HG03432 (cell line): ENCODE measurements at regions not wholly inside any gene's neighbourhood (a gene's known extent, or its start where the extent isn't known, plus 50 kb on each side); places are given as distances from the start of the nearest gene placed in this dataset.

Experiments
- ATAC-seq: cut with Tn5 transposase; IDR thresholded peaks from one replicate; pipeline ENCODE4 v1.9.1; 2021; ENCODE audit warnings: mild to moderate bottlenecking, moderate library complexity; ENCODE audit not compliant: unreplicated experiment

DNA sequence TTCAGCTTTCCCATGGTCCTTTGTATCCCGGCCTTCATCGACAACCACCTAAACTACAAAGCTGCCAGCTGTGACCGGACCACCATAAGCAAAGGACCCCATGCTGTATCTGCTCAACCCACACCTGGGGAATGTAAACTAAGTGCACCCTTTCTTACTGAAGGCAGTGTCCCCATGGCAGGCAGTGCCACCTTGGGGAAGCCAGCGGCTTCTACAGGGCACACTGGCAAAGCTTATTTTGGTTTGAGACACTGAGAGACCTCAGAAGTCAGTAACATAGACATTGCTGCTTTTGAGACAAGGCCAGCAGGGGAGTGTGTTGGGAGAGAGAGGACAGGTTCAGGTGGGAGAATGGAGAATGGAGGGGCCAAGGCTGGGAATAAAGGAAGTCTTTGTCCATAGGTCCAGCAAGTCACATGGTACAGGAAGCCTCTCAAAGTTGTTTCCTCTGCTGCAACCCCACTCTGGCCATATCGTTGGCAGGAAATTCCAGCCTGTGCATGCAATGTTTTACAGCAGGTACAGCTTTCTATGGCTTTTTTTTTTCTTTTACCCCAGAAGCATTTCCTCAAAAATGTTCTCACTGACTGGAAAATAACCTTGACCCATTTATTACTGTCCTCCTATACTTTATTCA, 85.9 kb upstream of the NPVF start:
- ATAC-seq, result no peak

- ATAC-seq, result no peak
These were observed 86.5 kb upstream of the NPVF start for GRCh38 chr7:25314731-25315267.

DNA sequence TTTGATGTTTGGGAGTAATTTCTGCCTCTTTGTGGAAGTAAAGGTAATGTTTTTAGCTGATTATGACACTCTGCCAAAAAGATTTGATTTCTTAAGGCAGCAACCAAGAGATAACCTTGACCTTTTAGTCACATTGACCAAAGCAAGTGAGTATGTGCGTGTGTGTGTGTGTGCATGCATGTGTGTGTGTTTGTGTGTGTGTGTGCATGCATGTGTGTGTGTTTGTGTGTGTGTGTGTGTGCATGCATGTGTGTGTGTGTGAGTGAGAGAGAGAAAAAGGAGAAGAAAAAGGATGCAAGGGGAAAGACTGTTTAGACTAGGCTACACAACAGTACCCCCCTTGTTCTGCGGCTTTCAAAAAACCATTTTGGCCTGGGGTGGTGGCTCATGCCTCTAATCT, 88.1 kb upstream of the NPVF start:
- no peak for ATAC-seq

DNA sequence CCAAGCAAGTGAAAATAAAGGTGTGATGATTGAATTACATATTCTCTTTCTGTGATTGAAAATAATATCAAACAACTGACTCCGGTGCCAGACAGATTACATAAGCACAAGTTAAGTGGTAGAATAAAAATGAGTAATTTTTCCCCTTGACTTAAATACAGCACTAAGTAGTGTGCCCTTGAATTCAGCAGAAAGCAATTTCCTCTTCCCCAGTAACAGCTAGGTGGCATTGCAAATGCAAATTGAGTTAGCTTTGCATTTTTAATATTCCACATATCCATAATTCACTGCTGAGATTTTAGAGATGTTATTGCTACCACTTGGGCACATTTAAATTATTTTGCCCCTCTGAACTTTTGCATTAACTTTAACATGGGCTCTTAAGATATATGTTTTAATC, 89.8 kb upstream of the NPVF start:
- ATAC-seq, result no peak

GRCh38 chr7:25319707-25320106, 91.4 kb upstream of the NPVF start:
- ATAC-seq, result peak; percentile 52

DNA sequence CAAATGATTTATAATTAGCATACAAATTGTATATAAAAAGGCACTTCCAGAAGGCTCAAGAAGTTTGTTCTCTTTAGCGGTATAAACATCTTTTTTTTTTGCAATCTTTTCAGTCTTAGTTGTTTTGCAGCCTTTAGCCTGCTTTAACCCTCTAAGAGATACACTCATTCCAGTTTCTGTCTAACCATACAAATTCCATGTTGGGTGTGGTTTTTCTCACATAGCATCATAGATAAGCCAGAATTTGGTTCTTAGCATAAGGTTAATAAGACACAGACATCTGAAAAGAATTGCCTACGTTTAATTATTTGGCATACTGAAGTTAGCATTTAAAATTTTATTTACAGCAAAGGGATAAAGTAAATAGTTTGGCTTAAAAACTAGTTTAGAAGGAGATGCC, 92.5 kb upstream of the NPVF start:
- ATAC-seq, result no peak

DNA sequence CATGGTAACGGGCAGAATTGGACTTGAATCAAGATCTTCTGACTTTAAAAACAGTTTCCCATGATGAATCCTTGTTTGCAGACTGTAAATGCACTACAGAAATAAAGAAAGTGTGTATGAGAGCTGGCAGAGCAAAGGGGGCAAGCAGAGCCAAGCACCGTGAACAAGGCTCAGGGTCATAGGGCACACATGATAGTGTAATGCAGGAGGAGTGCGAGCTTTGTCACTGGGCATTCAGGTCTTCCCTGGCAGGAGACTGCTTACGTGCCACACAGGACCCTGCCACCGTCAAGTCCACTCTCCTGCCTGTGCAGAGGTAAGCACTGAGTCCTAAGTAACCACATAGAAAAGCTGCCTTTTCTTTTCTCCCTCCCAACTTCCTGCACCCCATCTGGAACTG, 93.1 kb upstream of the NPVF start:
- ATAC-seq, result no peak

DNA sequence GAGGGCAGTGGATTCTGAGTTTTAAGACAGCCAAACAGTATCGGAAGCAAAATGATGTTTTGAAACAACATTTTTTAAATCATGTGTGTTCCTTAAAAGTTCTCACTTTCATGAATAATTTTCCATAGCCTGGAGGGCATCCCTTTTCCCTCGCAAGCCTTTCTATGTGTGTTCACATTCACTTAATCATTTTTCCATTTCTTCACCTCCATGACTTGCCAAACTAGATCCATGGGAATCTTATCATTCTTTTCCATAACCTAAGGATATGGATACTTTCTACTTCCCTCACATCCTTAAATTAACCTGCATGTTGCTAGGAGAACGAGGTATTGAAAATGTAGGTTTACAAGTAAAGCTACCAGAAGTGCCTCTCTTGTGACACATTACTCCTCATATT, 94.2 kb upstream of the NPVF start:
- ATAC-seq, result no peak

GRCh38 chr7:25325186-25325757, 97.0 kb upstream of the NPVF start:
- no peak for ATAC-seq

- ATAC-seq, result no peak
These were observed 98.3 kb upstream of the NPVF start for GRCh38 chr7:25326501-25327156.

DNA sequence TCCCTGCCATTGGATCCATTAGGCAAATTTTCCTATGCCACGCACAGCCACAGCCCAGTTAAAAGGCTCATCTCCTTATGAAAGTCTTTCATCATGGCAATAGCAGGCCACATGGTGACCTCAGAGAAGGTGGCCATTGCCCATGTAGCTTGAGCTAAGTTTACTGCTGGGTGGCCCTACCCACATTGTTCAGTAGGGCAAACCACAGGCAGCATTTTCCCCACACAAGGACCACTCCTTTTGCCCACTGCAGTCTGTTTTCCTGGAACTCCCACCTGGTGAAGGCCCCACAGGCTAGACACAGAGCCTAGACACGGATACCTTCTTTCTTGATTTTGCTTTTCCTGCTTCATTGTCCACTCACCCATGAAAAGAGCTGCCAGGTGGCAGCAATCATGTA, 101.5 kb upstream of the NPVF start:
- ATAC-seq, result no peak

GRCh38 chr7:25333296-25333928, 105.1 kb upstream of the NPVF start:
- ATAC-seq, result no peak

GRCh38 chr7:25347360-25348066, 119.2 kb upstream of the NPVF start:
- ATAC-seq, result no peak

GRCh38 chr7:25348104-25348503, 119.8 kb upstream of the NPVF start:
- ATAC-seq, result no peak

- no peak for ATAC-seq
These were observed 121.2 kb upstream of the NPVF start for GRCh38 chr7:25349283-25350017.

GRCh38 chr7:25350041-25350440, 121.8 kb upstream of the NPVF start:
- ATAC-seq, result no peak

DNA sequence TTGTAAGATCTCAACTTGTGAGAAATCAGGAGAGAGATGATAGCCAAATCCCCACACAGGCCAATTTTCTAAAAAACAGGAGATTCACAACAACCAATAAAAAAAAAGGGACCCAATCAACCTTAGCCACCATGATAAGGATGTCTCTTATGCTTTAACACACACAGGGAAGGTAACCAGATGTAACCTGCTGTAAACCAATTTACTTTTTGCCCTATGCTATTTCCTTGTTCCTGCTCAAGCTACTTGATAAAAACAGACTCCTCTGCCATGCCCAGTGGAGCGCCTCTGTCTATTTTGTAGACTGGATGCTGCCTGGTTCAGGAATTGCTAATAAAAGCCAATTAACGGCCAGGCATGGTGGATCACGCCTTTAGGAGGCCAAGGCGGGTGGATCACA, 123.5 kb upstream of the NPVF start:
- ATAC-seq, result no peak

DNA sequence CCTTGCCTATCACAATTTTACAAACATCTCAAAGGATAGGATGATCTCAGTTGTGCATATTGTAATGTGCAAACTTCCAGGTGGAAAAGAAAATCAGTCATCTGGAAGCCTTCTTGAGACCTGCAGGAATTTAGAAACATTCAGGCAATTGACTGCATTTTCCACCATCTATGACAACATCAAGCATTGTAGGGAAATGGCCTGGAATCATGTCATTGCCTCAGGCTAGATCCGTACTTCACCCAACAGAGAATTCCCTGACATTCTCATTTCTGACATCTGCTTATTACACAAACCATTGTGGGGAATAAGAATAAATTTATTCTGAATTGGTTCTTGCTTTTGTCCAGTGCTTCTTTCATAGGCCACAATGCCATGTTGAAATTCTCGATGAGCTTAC, 124.9 kb upstream of the NPVF start:
- no peak for ATAC-seq

DNA sequence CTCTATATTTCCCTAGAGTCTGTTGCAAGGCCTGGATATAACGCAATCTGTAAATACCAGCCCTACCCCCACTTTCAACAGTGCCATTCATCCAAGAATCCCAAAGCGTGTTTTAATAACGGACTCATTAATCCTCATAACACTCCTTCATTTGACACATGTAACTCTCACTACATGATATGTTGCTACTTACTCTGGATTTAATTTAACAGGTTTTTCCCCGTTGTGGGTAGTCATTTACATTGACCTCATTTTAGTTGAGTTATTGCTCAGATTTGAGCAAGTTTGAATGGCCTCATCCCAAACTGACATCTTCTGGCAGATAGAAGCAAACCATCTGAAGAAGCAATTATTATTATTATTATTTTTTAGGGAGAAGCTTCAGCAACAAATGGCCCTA, 125.4 kb upstream of the NPVF start:
- no peak for ATAC-seq

DNA sequence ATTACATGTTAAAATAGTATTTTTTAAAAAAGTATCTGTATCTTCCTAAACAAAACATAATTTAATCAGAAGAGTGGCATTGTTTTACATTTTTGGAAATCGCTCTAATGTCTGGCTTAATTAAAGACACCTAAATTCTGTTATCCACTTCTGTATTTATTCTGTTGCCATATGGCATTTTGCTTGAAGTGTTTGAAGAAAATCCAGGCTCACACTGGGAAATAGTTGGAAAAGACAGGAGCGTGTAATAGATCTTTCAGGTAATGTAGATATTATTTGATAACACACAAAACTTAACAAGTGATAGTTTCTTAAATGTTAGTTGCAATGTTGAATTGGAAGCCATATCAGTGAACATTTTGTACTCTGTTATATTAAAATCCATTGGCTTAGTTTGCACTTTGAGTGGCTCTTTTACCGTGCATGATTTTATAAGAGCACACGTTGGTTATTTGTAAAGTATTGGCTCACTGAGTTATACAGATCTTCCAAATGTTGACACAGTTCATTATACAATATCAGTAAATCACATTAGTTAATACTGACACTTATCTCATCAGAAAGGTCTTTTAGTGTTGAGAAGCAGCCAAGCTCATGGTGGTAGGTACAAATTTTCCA, 128.4 kb upstream of the NPVF start:
- no peak for ATAC-seq
